Left ventricle myocardium inferior (tissue), 1 donor: ENCODE measurements at regions not wholly inside any gene's neighbourhood (a gene's known extent, or its start where the extent isn't known, plus 50 kb on each side); places are given as distances from the start of the nearest gene placed in this dataset.

Experiments
- DNase-seq: peaks from one replicate; pipeline ENCODE4 v3.0.0-alpha.2; 2020
- H3K27ac ChIP-seq: fragments of 200-600 bp; replicated peaks from 2 replicates; pipeline ENCODE4 v1.8.0; 2021
- H3K27me3 ChIP-seq: fragments of 200-600 bp; 2 replicates; pipeline ENCODE4 v1.8.0; 2021; ENCODE audit warnings: low read depth
- H3K36me3 ChIP-seq: fragments of 200-600 bp; 2 replicates; pipeline ENCODE4 v1.8.0; 2021
- H3K4me1 ChIP-seq: fragments of 200-600 bp; 2 replicates; pipeline ENCODE4 v1.8.0; 2021
- H3K4me3 ChIP-seq: fragments of 200-600 bp; 2 replicates; pipeline ENCODE4 v1.8.0; 2021; ENCODE audit warnings: mild to moderate bottlenecking, moderate library complexity
- H3K9me3 ChIP-seq: fragments of 200-600 bp; replicated peaks from 2 replicates; pipeline ENCODE4 v1.8.0; 2021
- CTCF ChIP-seq: fragments of 200-600 bp; IDR thresholded peaks from 2 replicates; pipeline ENCODE4 v1.8.0; 2021; ENCODE audit warnings: antibody characterized with exemption, mild to moderate bottlenecking, borderline replicate concordance
- intact Hi-C: fragments of 100-400 bp; cut with micrococcal nuclease; formaldehyde crosslinking; loops from one replicate; pipeline ENCODE4 v1.11.0; 2022
- donor health status: DM: no; HTN: yes; CAD: no; lungs with severe emphysema.

- no peak for DNase-seq
- H3K36me3 ChIP-seq, result no peaks in the 10 kb centered on the region
- H3K4me1 ChIP-seq, result peaks cover 18% of the 10 kb centered on the region
- intact Hi-C loops, result no loop called here
- H3K4me3 ChIP-seq, result no peak overlapping the region
- no peaks in the 10 kb centered on the region for H3K9me3 ChIP-seq
- no peaks in the 10 kb centered on the region for H3K27me3 ChIP-seq
- no peak for TF ChIP-seq CTCF
- no peak overlapping the region for H3K27ac ChIP-seq
Observed at GRCh38 chr3:64939747-64940450, 252.1 kb upstream of the ADAMTS9 start.

DNA sequence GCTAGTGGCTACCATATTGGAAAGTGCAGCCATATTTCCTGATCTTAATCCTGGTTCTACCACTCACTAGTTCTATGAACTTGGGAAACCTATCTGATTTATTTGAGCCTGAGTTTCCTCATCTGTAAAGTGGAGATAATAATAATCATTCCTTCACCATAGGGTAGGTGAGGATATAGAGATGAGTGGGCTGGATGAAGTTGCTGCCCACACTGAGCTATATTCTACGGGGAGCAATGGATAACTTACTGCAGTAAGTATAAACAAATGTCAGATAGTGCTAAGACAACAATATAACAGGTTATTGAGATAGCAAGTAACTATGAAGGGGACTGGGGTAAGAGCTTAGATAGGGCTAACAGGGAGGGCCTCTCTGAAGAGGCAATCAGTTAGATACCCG, 251.5 kb upstream of the ADAMTS9 start:
- H3K4me1 ChIP-seq, result peaks cover 12% of the 10 kb centered on the region
- TF ChIP-seq CTCF, result no peak
- no peak overlapping the region for H3K4me3 ChIP-seq
- DNase-seq, result no peak
- H3K9me3 ChIP-seq, result no peaks in the 10 kb centered on the region
- H3K27ac ChIP-seq, result no peak overlapping the region
- H3K27me3 ChIP-seq, result no peaks in the 10 kb centered on the region
- intact Hi-C loops, result no loop called here
- no peaks in the 10 kb centered on the region for H3K36me3 ChIP-seq

DNA sequence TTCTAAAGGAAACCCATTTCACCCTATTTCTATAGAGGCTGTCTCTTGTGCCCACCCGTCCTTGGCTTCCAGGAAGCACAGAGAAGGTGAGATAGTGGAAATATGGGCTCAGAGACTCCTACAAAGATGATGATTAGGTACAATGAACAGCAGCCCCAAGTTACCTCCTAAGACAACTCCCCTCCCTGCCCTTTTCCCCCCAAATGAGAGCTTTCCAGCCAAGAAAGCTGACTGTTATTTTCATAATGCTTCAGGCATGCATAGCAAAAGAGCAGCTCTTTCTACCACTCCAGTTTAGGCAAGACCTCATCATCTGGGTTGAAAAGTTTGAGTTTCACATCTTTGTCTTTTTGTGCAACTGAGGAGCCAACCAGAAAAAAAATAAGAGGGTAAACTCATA, 248.8 kb upstream of the ADAMTS9 start:
- intact Hi-C loops, result no loop called here
- Histone ChIP-seq H3K4me3 (no peak overlapping the region), H3K4me1 (no peaks in the 10 kb centered on the region), H3K27ac (no peak overlapping the region), H3K9me3 (peaks cover 13% of the 10 kb centered on the region), H3K36me3 (no peaks in the 10 kb centered on the region), H3K27me3 (no peaks in the 10 kb centered on the region)
- no peak for DNase-seq
- TF ChIP-seq CTCF, result no peak

- DNase-seq, result no peak
- no peaks in the 10 kb centered on the region for H3K36me3 ChIP-seq
- H3K27me3 ChIP-seq, result no peaks in the 10 kb centered on the region
- no peak for TF ChIP-seq CTCF
- no peaks in the 10 kb centered on the region for H3K4me1 ChIP-seq
- H3K9me3 ChIP-seq, result peaks cover 13% of the 10 kb centered on the region
- no peak overlapping the region for H3K4me3 ChIP-seq
- intact Hi-C loops, result no loop called here
- peak overlapping the region; percentile 4 for H3K27ac ChIP-seq
Observed at GRCh38 chr3:64935971-64936370, 248.2 kb upstream of the ADAMTS9 start.

DNA sequence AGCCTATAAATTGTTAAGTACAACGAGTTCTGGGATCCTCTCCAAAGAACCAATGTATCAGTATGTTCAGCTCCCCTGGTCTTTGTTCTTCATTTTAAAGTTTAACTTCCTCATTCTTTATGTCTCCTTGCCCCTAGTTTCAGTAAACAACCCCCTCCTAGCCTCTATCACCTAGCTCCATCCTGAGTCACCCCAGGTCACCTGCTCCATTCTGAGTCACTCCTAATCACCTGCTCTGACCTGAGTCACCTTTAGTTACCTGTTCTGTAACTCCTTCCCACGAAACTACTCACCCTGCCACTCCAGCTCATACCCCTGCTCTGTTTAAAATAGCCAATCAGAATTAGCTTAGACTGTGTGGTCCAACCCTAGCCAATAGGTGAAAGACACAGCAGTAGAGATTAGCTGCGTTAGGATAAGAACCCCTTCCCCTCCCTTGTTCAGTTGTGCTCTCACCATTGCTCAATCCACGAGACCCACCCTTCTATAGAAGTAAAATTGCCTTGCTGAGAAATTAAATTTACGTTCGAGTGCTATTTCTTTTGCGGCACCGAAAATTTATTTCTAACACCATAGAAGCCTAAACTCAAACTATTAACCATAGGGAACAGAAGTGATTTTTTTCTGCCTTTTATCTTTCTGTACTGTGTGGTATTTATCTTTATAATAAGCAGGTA, 245.0 kb upstream of the ADAMTS9 start:
- no peaks in the 10 kb centered on the region for H3K27me3 ChIP-seq
- TF ChIP-seq CTCF, result no peak
- no peak for DNase-seq

More for the DNA sequence above, 245.0 kb upstream of the ADAMTS9 start:
- H3K4me1 ChIP-seq, result no peaks in the 10 kb centered on the region
- H3K9me3 ChIP-seq, result peaks cover 13% of the 10 kb centered on the region
- no peak overlapping the region for H3K4me3 ChIP-seq
- H3K36me3 ChIP-seq, result no peaks in the 10 kb centered on the region
- intact Hi-C loops, result no loop called here
- no peak overlapping the region for H3K27ac ChIP-seq
